ENCODE measurements at regions not wholly inside any gene's neighbourhood (a gene's known extent, or its start where the extent isn't known, plus 50 kb on each side); places are given as distances from the start of the nearest gene placed in this dataset.

DNA sequence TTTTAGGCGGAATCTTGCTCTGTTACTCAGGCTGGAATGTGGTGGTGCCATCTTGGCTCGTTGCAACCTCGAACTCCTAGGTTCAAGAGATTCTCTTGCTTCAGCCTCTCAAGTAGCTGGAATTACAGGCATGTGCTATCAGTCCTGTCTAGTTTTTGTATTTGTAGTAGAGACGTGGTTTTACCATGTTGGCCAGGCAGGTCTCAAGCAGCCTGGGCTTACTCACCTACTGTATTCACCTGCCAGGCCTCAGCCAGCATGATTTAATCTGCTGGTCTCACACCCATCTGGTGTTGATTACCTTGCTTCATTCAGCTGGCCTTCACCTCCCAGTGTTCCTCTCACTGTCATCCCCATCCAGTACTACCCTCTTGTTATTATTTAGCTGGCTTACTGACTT lies 102.0 kb downstream of the IL12A start:
- no peak for TF ChIP-seq CTCF (conservative IDR thresholded peaks at IDR 0.05 in 1 of 2, IDR thresholded peaks at IDR 0.05 in 1 of 2; ENCODE audit: extremely low read depth in 1 of 2, insufficient read depth in 1 of 2, low read depth in 1 of 2, low read length in 2 of 2)
- TF ChIP-seq EZH2 (IDR thresholded peaks at IDR 0.05; ENCODE audit: borderline replicate concordance, low read length) = no peak

Measured in mammary epithelial cell (primary cell).